Common myeloid progenitor, CD34-positive (primary cell): ENCODE measurements at regions not wholly inside any gene's neighbourhood (a gene's known extent, or its start where the extent isn't known, plus 50 kb on each side); places are given as distances from the start of the nearest gene placed in this dataset.

Experiments used
- CTCF ChIA-PET: fragments of 350-600 bp; sonication (Branson Sonifier 250); formaldehyde crosslinking; loops from one replicate; lab custom pipeline; 2021; ENCODE audit warnings: antibody characterized with exemption; lab: Charles Lee
- POLR2A ChIA-PET: fragments of 350-600 bp; sonication (Branson Sonifier 250); formaldehyde crosslinking; loops from one replicate; lab custom pipeline; 2021; ENCODE audit warnings: antibody characterized with exemption; lab: Charles Lee
- DNase-seq, 3 donors: peaks; one replicate each; pipeline versions ENCODE4 v3.0.0 to v3.0.0-alpha.2; 2013
- H3K27ac ChIP-seq, 2 experiments: 1 replicate in 1 of 2; 2 replicates in 1 of 2; pipeline ENCODE4 v1.7.0; 2013; ENCODE audit warnings: inconsistent platforms in 2 of 2, low read length in 2 of 2, mild to moderate bottlenecking in 2 of 2, low read depth in 1 of 2, moderate library complexity in 1 of 2; ENCODE audit not compliant: severe bottlenecking in 2 of 2, insufficient read depth in 1 of 2, poor library complexity in 1 of 2
- H3K27me3 ChIP-seq, 5 experiments: replicated peaks in 2 of 5; 1 replicate in 3 of 5; 2 replicates in 2 of 5; pipeline versions ENCODE4 v1.6.1 to v1.7.0; 2013; ENCODE audit warnings: low read length in 4 of 5, mild to moderate bottlenecking in 2 of 5, moderate library complexity in 2 of 5, inconsistent platforms in 1 of 5; ENCODE audit not compliant: insufficient read depth in 5 of 5, control insufficient read depth in 4 of 5
- H3K36me3 ChIP-seq, 4 experiments: 1 replicate in 2 of 4; 2 replicates in 2 of 4; pipeline versions ENCODE4 v1.6.1 to v1.7.0; 2013; ENCODE audit warnings: low read length in 3 of 4, control low read depth in 1 of 4, mild to moderate bottlenecking in 1 of 4; ENCODE audit not compliant: control insufficient read depth in 4 of 4, insufficient read depth in 4 of 4
- H3K4me1 ChIP-seq, 4 experiments: 1 replicate in 3 of 4; 2 replicates in 1 of 4; pipeline versions ENCODE4 v1.6.1 to v1.7.1; 2013; ENCODE audit warnings: low read length in 3 of 4, mild to moderate bottlenecking in 3 of 4, control low read depth in 1 of 4, inconsistent platforms in 1 of 4, moderate library complexity in 1 of 4; ENCODE audit not compliant: control insufficient read depth in 4 of 4, insufficient read depth in 4 of 4; ENCODE audit errors: control extremely low read depth in 1 of 4
- H3K4me3 ChIP-seq, 7 experiments: 1 replicate in 4 of 7; 2 replicates in 3 of 7; pipeline versions ENCODE4 v1.5.1 to v1.7.0; 2013; ENCODE audit warnings: mild to moderate bottlenecking in 7 of 7, low read length in 6 of 7, moderate library complexity in 6 of 7, inconsistent platforms in 2 of 7, low read depth in 2 of 7, control low read depth in 1 of 7; ENCODE audit not compliant: insufficient read depth in 4 of 7, control insufficient read depth in 1 of 7; ENCODE audit errors: extremely low read depth in 1 of 7
- H3K9me3 ChIP-seq, 5 experiments: 1 replicate in 4 of 5; 2 replicates in 1 of 5; pipeline versions ENCODE4 v1.6.1 to v1.7.1; 2013; ENCODE audit warnings: low read length in 4 of 5, mild to moderate bottlenecking in 2 of 5, inconsistent platforms in 1 of 5, low read depth in 1 of 5, moderate library complexity in 1 of 5; ENCODE audit not compliant: control insufficient read depth in 4 of 5, insufficient read depth in 2 of 5; ENCODE audit errors: control extremely low read depth in 1 of 5
- WGBS: methylation state at CpG from one replicate; pipeline ENCODE4 v1.1.5; 2013; ENCODE audit not compliant: insufficient coverage; 5-methylcytosine and 5-hydroxymethylcytosine counted together

- ChIA-PET CTCF (no interaction called here), POLR2A (interaction anchor here (0.8 kb wide), 1 partner anchor 8 kb away, joined by 4 read pairs; no protein-coding TSS in a partner anchor)
- WGBS, result 0% methylated on average over 2 of the region's 3 CpGs
- no peaks in the 10 kb centered on the region for H3K27me3 ChIP-seq
- H3K4me3 ChIP-seq, result peak overlapping the region in 1 of 7 experiments; percentile 13
- no peaks in the 10 kb centered on the region for H3K9me3 ChIP-seq
- H3K4me1 ChIP-seq, result peaks cover 0 to 18% (median 6%) of the 10 kb centered on the region in 4 experiments
- no peak overlapping the region for H3K27ac ChIP-seq
- H3K36me3 ChIP-seq, result no peaks in the 10 kb centered on the region
- peak; percentile 22 to 77 (median 62) for DNase-seq
Measured at GRCh38 chr3:89052386-89052785, 55.0 kb upstream of the EPHA3 start.

- CTCF ChIA-PET, result no interaction called here
- H3K36me3 ChIP-seq, result no peaks in the 10 kb centered on the region
- no peaks in the 10 kb centered on the region for H3K27me3 ChIP-seq
- no peak for DNase-seq
- H3K4me3 ChIP-seq, result no peak overlapping the region
- H3K27ac ChIP-seq, result no peak overlapping the region
- POLR2A ChIA-PET, result no interaction called here
- peaks cover 0 to 19% (median 5%) of the 10 kb centered on the region in 4 experiments for H3K4me1 ChIP-seq
- 80% methylated on average over 1 of the region's 4 CpGs for WGBS
- H3K9me3 ChIP-seq, result no peaks in the 10 kb centered on the region
Measured at GRCh38 chr3:89057398-89057797, 50.0 kb upstream of the EPHA3 start.
